G401.6 (cell line): ENCODE measurements at regions not wholly inside any gene's neighbourhood (a gene's known extent, or its start where the extent isn't known, plus 50 kb on each side); places are given as distances from the start of the nearest gene placed in this dataset.

ENCODE experiments used
- FAIRE-seq: peaks from 2 replicates; lab custom pipeline; 2012; peaks lifted over from hg19 to GRCh38; lab: Jason Lieb, UNC

- FAIRE-seq = no peak
These were observed 928.1 kb downstream of the TBC1D22A start for GRCh38 chr22:47690586-47690985.

- no peak for FAIRE-seq
These were observed 927.7 kb downstream of the TBC1D22A start for GRCh38 chr22:47690166-47690565.

GRCh38 chr22:47687776-47688175 lies 925.3 kb downstream of the TBC1D22A start:
- no peak for FAIRE-seq

- no peak for FAIRE-seq
These were observed 924.9 kb downstream of the TBC1D22A start for GRCh38 chr22:47687346-47687655.

- no peak for FAIRE-seq
These were observed 924.3 kb downstream of the TBC1D22A start for GRCh38 chr22:47686594-47687345.

GRCh38 chr22:47681411-47682165 lies 919.1 kb downstream of the TBC1D22A start:
- no peak for FAIRE-seq

- FAIRE-seq = no peak
These were observed 916.3 kb downstream of the TBC1D22A start for GRCh38 chr22:47678636-47679287.

GRCh38 chr22:47678048-47678447 lies 915.6 kb downstream of the TBC1D22A start:
- FAIRE-seq = no peak

GRCh38 chr22:47676685-47677084 lies 914.2 kb downstream of the TBC1D22A start:
- no peak for FAIRE-seq

GRCh38 chr22:47674600-47674999 lies 912.1 kb downstream of the TBC1D22A start:
- no peak for FAIRE-seq

- no peak for FAIRE-seq
These were observed 911.1 kb downstream of the TBC1D22A start for GRCh38 chr22:47673557-47673956.

- no peak for FAIRE-seq
These were observed 910.1 kb downstream of the TBC1D22A start for GRCh38 chr22:47672526-47672925.

GRCh38 chr22:47665151-47665550 lies 902.7 kb downstream of the TBC1D22A start:
- no peak for FAIRE-seq

- no peak for FAIRE-seq
These were observed 901.5 kb downstream of the TBC1D22A start for GRCh38 chr22:47663615-47664605.

GRCh38 chr22:47659467-47660223 lies 897.2 kb downstream of the TBC1D22A start:
- FAIRE-seq = no peak

GRCh38 chr22:47658182-47658581 lies 895.7 kb downstream of the TBC1D22A start:
- no peak for FAIRE-seq

GRCh38 chr22:47657224-47657623 lies 894.8 kb downstream of the TBC1D22A start:
- FAIRE-seq = no peak

GRCh38 chr22:47656806-47657205 lies 894.4 kb downstream of the TBC1D22A start:
- FAIRE-seq = no peak

GRCh38 chr22:47655930-47656329 lies 893.5 kb downstream of the TBC1D22A start:
- no peak for FAIRE-seq

GRCh38 chr22:47654922-47655491 lies 892.6 kb downstream of the TBC1D22A start:
- no peak for FAIRE-seq

- FAIRE-seq = no peak
These were observed 891.5 kb downstream of the TBC1D22A start for GRCh38 chr22:47653921-47654320.
